Keratinocyte (primary cell): ENCODE measurements at regions not wholly inside any gene's neighbourhood (a gene's known extent, or its start where the extent isn't known, plus 50 kb on each side); places are given as distances from the start of the nearest gene placed in this dataset.
"Not testable (repeated sequence)": the region's sequence is repeated elsewhere in the genome, so short reads cannot be mapped to it uniquely, and the experiment has no call there.

Experiments used
- CTCF ChIP-seq, 3 experiments: IDR thresholded peaks in 1 of 3; conservative IDR thresholded peaks in 1 of 3; optimal IDR thresholded peaks in 1 of 3; 2 replicates in 2 of 3; 3 replicates in 1 of 3; pipeline versions ENCODE3 to v1.5.1; 2011; ENCODE audit warnings: low read length in 3 of 3, mild to moderate bottlenecking in 3 of 3, moderate library complexity in 2 of 3, control low read depth in 1 of 3, inconsistent platforms in 1 of 3; ENCODE audit not compliant: insufficient read depth in 2 of 3; ENCODE audit errors: extremely low read depth in 1 of 3
- EZH2 ChIP-seq: IDR thresholded peaks from one replicate; pipeline ENCODE4 v1.6.1; 2012; ENCODE audit warnings: inconsistent platforms, mild to moderate bottlenecking, low read length, moderate library complexity

DNA sequence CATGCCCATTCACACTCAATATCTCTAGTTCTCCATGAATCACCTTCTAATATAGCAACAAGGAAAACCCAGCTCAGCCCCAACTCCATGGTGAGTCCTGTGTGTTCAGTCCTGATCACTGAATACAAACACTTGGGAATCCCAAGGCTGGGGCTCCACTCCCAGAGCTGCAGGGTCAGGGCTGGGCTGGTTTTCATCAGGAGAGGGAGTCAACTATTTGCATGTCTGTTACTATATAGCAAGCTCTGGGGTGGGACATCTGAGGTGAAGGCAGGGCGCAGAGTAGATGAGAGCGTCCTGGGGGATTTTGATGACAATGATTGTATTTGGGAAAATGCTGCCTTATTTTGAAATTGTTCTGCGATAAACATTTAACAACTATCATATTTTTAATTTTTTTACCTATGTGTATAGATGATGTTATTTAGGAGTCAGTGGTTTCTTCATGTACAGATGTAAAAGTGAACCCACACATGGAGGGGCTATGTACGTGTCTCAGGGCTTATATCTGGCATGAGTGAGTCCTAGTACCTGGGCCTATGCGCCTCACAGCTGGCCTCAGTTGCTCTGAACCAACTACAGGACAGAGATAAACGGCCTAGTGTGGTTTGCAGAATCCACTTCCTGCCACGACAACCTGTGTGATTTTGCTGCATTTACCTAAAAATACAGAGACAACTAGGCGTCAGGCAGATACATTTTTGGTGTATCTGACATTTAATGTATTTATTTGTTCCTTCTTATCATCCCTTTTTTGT, 603.7 kb downstream of the TMEM121 start:
- TF ChIP-seq EZH2; CTCF (optimal IDR thresholded peaks at IDR 0.05 in 1 of 3, IDR thresholded peaks at IDR 0.05 in 1 of 3, conservative IDR thresholded peaks at IDR 0.05 in 1 of 3; ENCODE audit: extremely low read depth in 1 of 3, insufficient read depth in 2 of 3, low read length in 3 of 3): not testable (repeated sequence)
